T-cell (primary cell): ENCODE measurements at regions not wholly inside any gene's neighbourhood (a gene's known extent, or its start where the extent isn't known, plus 50 kb on each side); places are given as distances from the start of the nearest gene placed in this dataset.
"Not testable (repeated sequence)": the region's sequence is repeated elsewhere in the genome, so short reads cannot be mapped to it uniquely, and the experiment has no call there.

Experiments used
- ATAC-seq, 4 experiments: fragments of 200-7000 bp in 3 of 4; fragments of 150-1000 bp in 1 of 4; cut with Tn5 transposase; replicated peaks in 1 of 4; 1 replicate in 3 of 4; 2 replicates in 1 of 4; pipeline ENCODE4 v1.10.0; 2021; ENCODE audit warnings: moderate library complexity in 3 of 4, mild to moderate bottlenecking in 2 of 4, moderate number of reproducible peaks in 1 of 4
- CTCF ChIA-PET, 2 donors: fragments of 300-600 bp; sonication (Branson Sonifier 250); formaldehyde crosslinking; loops; one replicate each; lab custom pipeline; 2022; ENCODE audit warnings: antibody characterized with exemption in 2 of 2; lab: Charles Lee
- POLR2A ChIA-PET, 2 donors: fragments of 300-600 bp; sonication (Branson Sonifier 250); formaldehyde crosslinking; loops; one replicate each; lab custom pipeline; 2022; ENCODE audit warnings: antibody characterized with exemption in 2 of 2; lab: Charles Lee
- DNase-seq, 35 experiments: peaks; one replicate each; pipeline versions ENCODE4 v3.0.0 to v3.0.0-alpha.2; 2013 to 2023
- H3K27ac ChIP-seq: one replicate; pipeline ENCODE4 v1.5.1; 2013; ENCODE audit warnings: low read length
- H3K27me3 ChIP-seq, 2 experiments: replicated peaks in 1 of 2; 1 replicate in 1 of 2; 2 replicates in 1 of 2; pipeline versions ENCODE4 v1.6.1 to v1.7.0; 2013; ENCODE audit warnings: low read length in 1 of 2, mixed read lengths in 1 of 2; ENCODE audit not compliant: control insufficient read depth in 2 of 2, insufficient read depth in 2 of 2; ENCODE audit errors: extremely low read depth in 1 of 2
- H3K36me3 ChIP-seq, 2 donors: 1 replicate in 1 of 2; 2 replicates in 1 of 2; pipeline versions ENCODE4 v1.6.1 to v1.7.0; 2013; ENCODE audit warnings: low read length in 1 of 2; ENCODE audit not compliant: control insufficient read depth in 2 of 2, insufficient read depth in 1 of 2; ENCODE audit errors: extremely low read depth in 1 of 2
- H3K4me1 ChIP-seq, 2 experiments: 1 replicate in 1 of 2; 2 replicates in 1 of 2; pipeline versions ENCODE4 v1.6.1 to v1.7.0; 2013; ENCODE audit warnings: low read length in 2 of 2, mixed read lengths in 1 of 2; ENCODE audit not compliant: insufficient read depth in 2 of 2, control insufficient read depth in 1 of 2; ENCODE audit errors: extremely low read depth in 1 of 2
- H3K4me3 ChIP-seq, 2 donors: 1 replicate in 1 of 2; 2 replicates in 1 of 2; pipeline versions ENCODE4 v1.5.1 to v1.7.0; 2013; ENCODE audit warnings: mild to moderate bottlenecking in 2 of 2, low read length in 1 of 2, moderate library complexity in 1 of 2; ENCODE audit not compliant: control insufficient read depth in 1 of 2; ENCODE audit errors: extremely low read depth in 1 of 2
- H3K9me3 ChIP-seq: 2 replicates; pipeline ENCODE4 v1.7.0; 2013
- H3K27ac Mint-ChIP-seq, 2 donors: one replicate each; pipeline ENCODE4 v1.8.0; 2020 to 2021; ENCODE audit warnings: mild to moderate bottlenecking in 2 of 2, mixed read lengths in 2 of 2
- H3K27me3 Mint-ChIP-seq, 2 donors: one replicate each; pipeline ENCODE4 v1.8.0; 2021 to 2022; ENCODE audit warnings: mixed read lengths in 2 of 2
- H3K36me3 Mint-ChIP-seq: one replicate; pipeline ENCODE4 v1.8.0; 2021; ENCODE audit warnings: mixed read lengths
- H3K4me1 Mint-ChIP-seq, 3 donors: one replicate each; pipeline ENCODE4 v1.8.0; 2020 to 2022; ENCODE audit warnings: mixed read lengths in 3 of 3, mild to moderate bottlenecking in 1 of 3
- H3K4me3 Mint-ChIP-seq, 3 donors: one replicate each; pipeline ENCODE4 v1.8.0; 2020 to 2022; ENCODE audit warnings: mild to moderate bottlenecking in 3 of 3, mixed read lengths in 3 of 3, moderate library complexity in 3 of 3
- H3K9me3 Mint-ChIP-seq, 3 donors: one replicate each; pipeline ENCODE4 v1.8.0; 2020 to 2022; ENCODE audit warnings: mixed read lengths in 3 of 3
- WGBS: methylation state at CpG from one replicate; pipeline ENCODE4 v1.1.5; 2013; ENCODE audit warnings: missing lambda C conversion rate; ENCODE audit not compliant: insufficient coverage; 5-methylcytosine and 5-hydroxymethylcytosine counted together

- Histone ChIP-seq H3K4me1 (no peaks in the 10 kb centered on the region), H3K36me3 (no peaks in the 10 kb centered on the region), H3K9me3 (no peaks in the 10 kb centered on the region), H3K27me3 (no peaks in the 10 kb centered on the region), H3K4me3 (no peak overlapping the region), H3K27ac (no peak overlapping the region)
- Mint-ChIP-seq H3K9me3 (peaks cover 4 to 7% (median 6%) of the 10 kb centered on the region in 3 donors), H3K36me3 (no peaks in the 10 kb centered on the region), H3K27me3 (no peaks in the 10 kb centered on the region), H3K4me3 (no peak overlapping the region), H3K27ac (no peak overlapping the region), H3K4me1 (no peaks in the 10 kb centered on the region)
- DNase-seq, result no peak
- POLR2A ChIA-PET, result no interaction called here
- WGBS, result 15% methylated on average over 1 of the region's 1 CpG
- no peak for ATAC-seq
- CTCF ChIA-PET, result no interaction called here
These were observed 713.3 kb downstream of the COL12A1 start for GRCh38 chr6:74492587-74492986.

- H3K4me3 Mint-ChIP-seq, result no peak overlapping the region
- POLR2A ChIA-PET, result no interaction called here
- DNase-seq, result no peak
These were observed 713.9 kb downstream of the COL12A1 start for GRCh38 chr6:74491844-74492374.

GRCh38 chr6:74488726-74489125 lies 717.1 kb downstream of the COL12A1 start:
- H3K27me3 ChIP-seq, DNase-seq, H3K27ac ChIP-seq, H3K27me3 Mint-ChIP-seq, H3K36me3 ChIP-seq, H3K4me3 ChIP-seq, CTCF ChIA-PET, H3K27ac Mint-ChIP-seq, H3K36me3 Mint-ChIP-seq, POLR2A ChIA-PET, H3K4me3 Mint-ChIP-seq, H3K9me3 ChIP-seq, H3K4me1 ChIP-seq, ATAC-seq, H3K4me1 Mint-ChIP-seq: not testable (repeated sequence)
- WGBS, result no CpG with 5 or more reads among the region's 13 CpGs
- peaks cover 7 to 19% (median 11%) of the 10 kb centered on the region in 3 donors for H3K9me3 Mint-ChIP-seq

More at GRCh38 chr6:74491844-74492374, 713.9 kb downstream of the COL12A1 start:
- Mint-ChIP-seq H3K36me3 (no peaks in the 10 kb centered on the region), H3K4me1 (no peaks in the 10 kb centered on the region), H3K27me3 (no peaks in the 10 kb centered on the region), H3K27ac (no peak overlapping the region), H3K9me3 (peaks cover 4 to 10% (median 7%) of the 10 kb centered on the region in 3 donors)
- CTCF ChIA-PET, result interaction anchor here in 1 of 2 donors (0.6 kb wide), 1 partner anchor 17 kb away, joined by 13 read pairs; no protein-coding TSS in a partner anchor
- no peaks in the 10 kb centered on the region for H3K4me1 ChIP-seq
- H3K27me3 ChIP-seq, result no peaks in the 10 kb centered on the region
- H3K27ac ChIP-seq, result no peak overlapping the region
- ATAC-seq, result no peak
- H3K4me3 ChIP-seq, result no peak overlapping the region
- H3K9me3 ChIP-seq, result no peaks in the 10 kb centered on the region
- WGBS, result 20% methylated on average over 1 of the region's 2 CpGs
- no peaks in the 10 kb centered on the region for H3K36me3 ChIP-seq

- no peaks in the 10 kb centered on the region for H3K36me3 ChIP-seq
- H3K27ac ChIP-seq, result no peak overlapping the region
- H3K9me3 Mint-ChIP-seq, result peaks cover 3 to 12% (median 5%) of the 10 kb centered on the region in 3 donors
- H3K4me1 ChIP-seq, result no peaks in the 10 kb centered on the region
- H3K4me1 Mint-ChIP-seq, result no peaks in the 10 kb centered on the region
- DNase-seq, result no peak
- POLR2A ChIA-PET, result no interaction called here
- H3K9me3 ChIP-seq, result no peaks in the 10 kb centered on the region
- no peak for ATAC-seq
- H3K27me3 ChIP-seq, result no peaks in the 10 kb centered on the region
- CTCF ChIA-PET, result no interaction called here
- H3K36me3 Mint-ChIP-seq, result no peaks in the 10 kb centered on the region
- no peak overlapping the region for H3K4me3 Mint-ChIP-seq
- whole genome bisulfite sequencing, result no CpG with 5 or more reads among the region's 1 CpG
- H3K4me3 ChIP-seq, result no peak overlapping the region
- no peak overlapping the region for H3K27ac Mint-ChIP-seq
- H3K27me3 Mint-ChIP-seq, result no peaks in the 10 kb centered on the region
These were observed 723.7 kb downstream of the COL12A1 start for GRCh38 chr6:74482180-74482579.

- WGBS, result no CpG with 5 or more reads among the region's 2 CpGs
- no peak for DNase-seq
- no peak for ATAC-seq
- H3K27ac Mint-ChIP-seq, result no peak overlapping the region
- Histone ChIP-seq H3K4me3 (no peak overlapping the region), H3K36me3 (no peaks in the 10 kb centered on the region), H3K4me1 (no peaks in the 10 kb centered on the region), H3K27me3 (no peaks in the 10 kb centered on the region), H3K27ac (no peak overlapping the region), H3K9me3 (no peaks in the 10 kb centered on the region)
- no peak overlapping the region for H3K4me3 Mint-ChIP-seq
- peaks cover 0 to 3% (median 3%) of the 10 kb centered on the region in 3 donors for H3K9me3 Mint-ChIP-seq
- H3K4me1 Mint-ChIP-seq, result no peaks in the 10 kb centered on the region
- ChIA-PET CTCF (no interaction called here), POLR2A (no interaction called here)
- H3K27me3 Mint-ChIP-seq, result no peaks in the 10 kb centered on the region
- H3K36me3 Mint-ChIP-seq, result no peaks in the 10 kb centered on the region
These were observed 725.3 kb downstream of the COL12A1 start for GRCh38 chr6:74480561-74480960.

- no peak for DNase-seq
- WGBS, result 92% methylated on average over 4 of the region's 8 CpGs
- no peaks in the 10 kb centered on the region for H3K4me1 ChIP-seq
- Mint-ChIP-seq H3K4me3 (no peak overlapping the region), H3K4me1 (no peaks in the 10 kb centered on the region), H3K36me3 (no peaks in the 10 kb centered on the region), H3K9me3 (peaks cover 0 to 3% (median 1%) of the 10 kb centered on the region in 3 donors), H3K27ac (no peak overlapping the region), H3K27me3 (no peaks in the 10 kb centered on the region)
- no peaks in the 10 kb centered on the region for H3K36me3 ChIP-seq
- H3K27me3 ChIP-seq, result no peaks in the 10 kb centered on the region
- no peak overlapping the region for H3K27ac ChIP-seq
- ATAC-seq, result no peak
- ChIA-PET CTCF (no interaction called here), POLR2A (no interaction called here)
- no peaks in the 10 kb centered on the region for H3K9me3 ChIP-seq
- H3K4me3 ChIP-seq, result no peak overlapping the region
These were observed 725.9 kb downstream of the COL12A1 start for GRCh38 chr6:74479960-74480359.

DNA sequence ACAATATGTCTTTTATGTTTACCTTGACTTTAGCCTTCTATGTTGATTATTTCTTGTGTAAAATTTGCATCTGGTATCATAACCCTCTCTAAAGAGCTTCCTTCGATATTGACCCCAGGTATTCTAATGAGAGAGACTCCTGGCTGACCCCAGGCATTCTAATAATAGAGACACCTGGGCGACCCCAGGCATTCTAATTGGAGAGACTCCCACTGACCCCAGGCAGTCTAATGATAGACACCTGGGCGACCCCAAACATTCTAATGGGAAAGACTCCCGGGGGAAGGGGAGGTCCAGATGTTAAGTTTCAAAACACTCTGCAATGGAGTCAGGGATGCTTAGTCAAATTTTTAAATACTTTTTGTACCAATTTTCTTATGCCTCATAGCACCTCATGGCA lies 726.4 kb downstream of the COL12A1 start:
- POLR2A ChIA-PET, result no interaction called here
- Mint-ChIP-seq H3K4me1 (no peaks in the 10 kb centered on the region), H3K27me3 (no peaks in the 10 kb centered on the region), H3K4me3 (no peak overlapping the region), H3K9me3 (peaks cover 0 to 3% (median 1%) of the 10 kb centered on the region in 3 donors), H3K36me3 (no peaks in the 10 kb centered on the region), H3K27ac (no peak overlapping the region)
- Histone ChIP-seq H3K9me3 (no peaks in the 10 kb centered on the region), H3K36me3 (no peaks in the 10 kb centered on the region), H3K4me3 (no peak overlapping the region), H3K27ac (no peak overlapping the region), H3K4me1 (no peaks in the 10 kb centered on the region), H3K27me3 (no peaks in the 10 kb centered on the region)
- DNase-seq (no peak), ATAC-seq (no peak)
- CTCF ChIA-PET, result no interaction called here
- 60% methylated on average over 1 of the region's 4 CpGs for WGBS
